ENCODE measurements at regions not wholly inside any gene's neighbourhood (a gene's known extent, or its start where the extent isn't known, plus 50 kb on each side); places are given as distances from the start of the nearest gene placed in this dataset.

DNA sequence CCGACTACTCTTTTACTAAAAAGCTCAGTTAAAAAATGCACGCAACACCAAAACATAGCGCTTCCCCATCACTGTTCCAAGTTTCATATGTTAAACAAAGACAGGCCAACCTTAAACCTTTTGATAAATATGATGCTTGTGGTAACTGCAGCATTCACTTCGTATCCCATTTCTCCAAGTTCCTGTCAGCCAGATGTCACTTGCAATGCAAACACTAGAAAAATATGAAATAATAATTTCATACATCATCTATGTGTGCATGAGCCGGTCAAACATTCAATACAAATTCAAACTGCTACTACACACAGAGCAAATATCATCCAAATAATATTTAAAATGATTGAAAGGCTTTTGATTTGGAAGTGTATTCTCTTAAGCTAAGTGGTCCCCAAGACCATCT is 636.5 kb downstream of the LMO4 start:
- TF ChIP-seq, protein P1, sequence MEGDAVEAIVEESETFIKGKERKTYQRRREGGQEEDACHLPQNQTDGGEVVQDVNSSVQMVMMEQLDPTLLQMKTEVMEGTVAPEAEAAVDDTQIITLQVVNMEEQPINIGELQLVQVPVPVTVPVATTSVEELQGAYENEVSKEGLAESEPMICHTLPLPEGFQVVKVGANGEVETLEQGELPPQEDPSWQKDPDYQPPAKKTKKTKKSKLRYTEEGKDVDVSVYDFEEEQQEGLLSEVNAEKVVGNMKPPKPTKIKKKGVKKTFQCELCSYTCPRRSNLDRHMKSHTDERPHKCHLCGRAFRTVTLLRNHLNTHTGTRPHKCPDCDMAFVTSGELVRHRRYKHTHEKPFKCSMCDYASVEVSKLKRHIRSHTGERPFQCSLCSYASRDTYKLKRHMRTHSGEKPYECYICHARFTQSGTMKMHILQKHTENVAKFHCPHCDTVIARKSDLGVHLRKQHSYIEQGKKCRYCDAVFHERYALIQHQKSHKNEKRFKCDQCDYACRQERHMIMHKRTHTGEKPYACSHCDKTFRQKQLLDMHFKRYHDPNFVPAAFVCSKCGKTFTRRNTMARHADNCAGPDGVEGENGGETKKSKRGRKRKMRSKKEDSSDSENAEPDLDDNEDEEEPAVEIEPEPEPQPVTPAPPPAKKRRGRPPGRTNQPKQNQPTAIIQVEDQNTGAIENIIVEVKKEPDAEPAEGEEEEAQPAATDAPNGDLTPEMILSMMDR (IDR thresholded peaks at IDR 0.05), result no peak
- TF ChIP-seq EP300 (IDR thresholded peaks at IDR 0.05), result no peak
